ENCODE measurements at regions not wholly inside any gene's neighbourhood (a gene's known extent, or its start where the extent isn't known, plus 50 kb on each side); places are given as distances from the start of the nearest gene placed in this dataset.

DNA sequence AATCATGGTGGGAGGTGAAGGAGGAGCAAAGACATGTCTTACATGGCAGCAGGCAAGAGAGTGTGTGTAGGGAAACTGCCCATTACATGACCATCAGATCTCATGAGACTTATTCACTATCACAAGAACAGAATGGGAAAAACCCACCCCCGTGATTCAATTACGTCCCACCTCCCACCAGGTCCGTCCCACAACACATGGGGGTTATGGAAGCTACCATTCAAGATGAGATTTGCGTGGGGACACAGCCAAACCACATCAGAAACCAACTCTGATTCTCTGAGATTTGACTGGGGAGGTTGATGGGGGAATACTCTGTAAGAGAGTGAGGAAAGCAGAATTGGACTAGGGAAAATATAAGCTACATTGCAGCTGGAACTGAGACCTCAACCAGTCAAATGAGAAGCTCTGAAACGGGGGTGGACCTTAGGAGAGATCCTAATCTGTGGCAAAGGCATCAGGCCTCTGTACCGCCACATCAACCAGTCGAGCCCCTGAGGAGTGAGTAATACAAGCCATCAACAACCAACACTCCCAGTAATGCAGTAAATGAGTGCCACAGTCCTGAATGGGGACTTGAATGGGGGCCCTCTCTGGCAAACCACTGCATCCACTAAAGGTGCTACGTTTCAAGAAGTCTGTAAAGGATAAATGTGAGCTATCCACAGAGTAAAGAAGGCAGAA is 207.9 kb upstream of the GADL1 start:
- TF ChIP-seq POLR2AphosphoS5 (IDR thresholded peaks at IDR 0.05) (no peak), POLR2A (IDR thresholded peaks at IDR 0.05) (no peak), EP300 (IDR thresholded peaks at IDR 0.05) (no peak)
- TF ChIP-seq, protein P1, sequence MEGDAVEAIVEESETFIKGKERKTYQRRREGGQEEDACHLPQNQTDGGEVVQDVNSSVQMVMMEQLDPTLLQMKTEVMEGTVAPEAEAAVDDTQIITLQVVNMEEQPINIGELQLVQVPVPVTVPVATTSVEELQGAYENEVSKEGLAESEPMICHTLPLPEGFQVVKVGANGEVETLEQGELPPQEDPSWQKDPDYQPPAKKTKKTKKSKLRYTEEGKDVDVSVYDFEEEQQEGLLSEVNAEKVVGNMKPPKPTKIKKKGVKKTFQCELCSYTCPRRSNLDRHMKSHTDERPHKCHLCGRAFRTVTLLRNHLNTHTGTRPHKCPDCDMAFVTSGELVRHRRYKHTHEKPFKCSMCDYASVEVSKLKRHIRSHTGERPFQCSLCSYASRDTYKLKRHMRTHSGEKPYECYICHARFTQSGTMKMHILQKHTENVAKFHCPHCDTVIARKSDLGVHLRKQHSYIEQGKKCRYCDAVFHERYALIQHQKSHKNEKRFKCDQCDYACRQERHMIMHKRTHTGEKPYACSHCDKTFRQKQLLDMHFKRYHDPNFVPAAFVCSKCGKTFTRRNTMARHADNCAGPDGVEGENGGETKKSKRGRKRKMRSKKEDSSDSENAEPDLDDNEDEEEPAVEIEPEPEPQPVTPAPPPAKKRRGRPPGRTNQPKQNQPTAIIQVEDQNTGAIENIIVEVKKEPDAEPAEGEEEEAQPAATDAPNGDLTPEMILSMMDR (IDR thresholded peaks at IDR 0.05) = no peak
